ENCODE measurements at regions not wholly inside any gene's neighbourhood (a gene's known extent, or its start where the extent isn't known, plus 50 kb on each side); places are given as distances from the start of the nearest gene placed in this dataset.
A peak's percentile ranks its signal among the peaks of the same experiment; 100 is the strongest.

GRCh38 chr3:55297245-55297644 is 189.9 kb downstream of the WNT5A start:
- Histone ChIP-seq H3K36me3 (ENCODE audit: control insufficient read depth, insufficient read depth, low read length) (no peaks in the 10 kb centered on the region), H3K4me3 (ENCODE audit: extremely low read depth, insufficient read depth, low read length, poor library complexity, severe bottlenecking) (no peak overlapping the region), H3K4me1 (ENCODE audit: control insufficient read depth, insufficient read depth, low read length, poor library complexity, severe bottlenecking) (no peaks in the 10 kb centered on the region), H3K9me3 (ENCODE audit: control insufficient read depth, low read length) (no peaks in the 10 kb centered on the region), H3K27ac (ENCODE audit: low read depth, low read length, severe bottlenecking) (no peak overlapping the region)
- WGBS, 2 experiments (ENCODE audit: insufficient coverage in 2 of 2): 80% methylated on average over 2 of the region's 2 CpGs; no CpG with 5 or more reads in 1 of the 2 experiments

- H3K36me3 ChIP-seq (ENCODE audit: control insufficient read depth, insufficient read depth, low read length): no peaks in the 10 kb centered on the region
- no peak overlapping the region for H3K4me3 ChIP-seq (ENCODE audit: extremely low read depth, insufficient read depth, low read length, poor library complexity, severe bottlenecking)
- 100% methylated on average over 1 of the region's 1 CpG; no CpG with 5 or more reads in 1 of the 2 experiments for WGBS, 2 experiments (ENCODE audit: insufficient coverage in 2 of 2)
- no peaks in the 10 kb centered on the region for H3K4me1 ChIP-seq (ENCODE audit: control insufficient read depth, insufficient read depth, low read length, poor library complexity, severe bottlenecking)
- H3K9me3 ChIP-seq (ENCODE audit: control insufficient read depth, low read length): no peaks in the 10 kb centered on the region
- H3K27ac ChIP-seq (ENCODE audit: low read depth, low read length, severe bottlenecking): no peak overlapping the region
These were observed 190.3 kb downstream of the WNT5A start for GRCh38 chr3:55296791-55297190.

- Histone ChIP-seq H3K27ac (ENCODE audit: low read depth, low read length, severe bottlenecking) (no peak overlapping the region), H3K4me3 (ENCODE audit: extremely low read depth, insufficient read depth, low read length, poor library complexity, severe bottlenecking) (no peak overlapping the region), H3K9me3 (ENCODE audit: control insufficient read depth, low read length) (no peaks in the 10 kb centered on the region), H3K4me1 (ENCODE audit: control insufficient read depth, insufficient read depth, low read length, poor library complexity, severe bottlenecking) (no peaks in the 10 kb centered on the region), H3K36me3 (ENCODE audit: control insufficient read depth, insufficient read depth, low read length) (no peaks in the 10 kb centered on the region)
- 92 to 100% methylated on average over 2 of the region's 2 CpGs for WGBS, 2 experiments (ENCODE audit: insufficient coverage in 2 of 2)
These were observed 191.1 kb downstream of the WNT5A start for GRCh38 chr3:55296030-55296429.

GRCh38 chr3:55294557-55294956 is 192.5 kb downstream of the WNT5A start:
- WGBS, 2 experiments (ENCODE audit: insufficient coverage in 2 of 2): 67 to 100% methylated on average over 1 to 2 of the region's 2 CpGs
- no peaks in the 10 kb centered on the region for H3K36me3 ChIP-seq (ENCODE audit: control insufficient read depth, insufficient read depth, low read length)

GRCh38 chr3:55292360-55292759 is 194.7 kb downstream of the WNT5A start:
- Histone ChIP-seq H3K27ac (ENCODE audit: low read depth, low read length, severe bottlenecking) (no peak overlapping the region), H3K4me1 (ENCODE audit: control insufficient read depth, insufficient read depth, low read length, poor library complexity, severe bottlenecking) (no peaks in the 10 kb centered on the region), H3K4me3 (ENCODE audit: extremely low read depth, insufficient read depth, low read length, poor library complexity, severe bottlenecking) (no peak overlapping the region), H3K36me3 (ENCODE audit: control insufficient read depth, insufficient read depth, low read length) (no peaks in the 10 kb centered on the region), H3K9me3 (ENCODE audit: control insufficient read depth, low read length) (no peaks in the 10 kb centered on the region)
- WGBS, 2 experiments (ENCODE audit: insufficient coverage in 2 of 2): 26 to 49% methylated on average over 4 to 8 of the region's 9 CpGs

More at GRCh38 chr3:55294557-55294956, 192.5 kb downstream of the WNT5A start:
- no peaks in the 10 kb centered on the region for H3K9me3 ChIP-seq (ENCODE audit: control insufficient read depth, low read length)
- H3K4me1 ChIP-seq (ENCODE audit: control insufficient read depth, insufficient read depth, low read length, poor library complexity, severe bottlenecking): no peaks in the 10 kb centered on the region
- H3K27ac ChIP-seq (ENCODE audit: low read depth, low read length, severe bottlenecking): no peak overlapping the region
- no peak overlapping the region for H3K4me3 ChIP-seq (ENCODE audit: extremely low read depth, insufficient read depth, low read length, poor library complexity, severe bottlenecking)

- Histone ChIP-seq H3K36me3 (ENCODE audit: control insufficient read depth, insufficient read depth, low read length) (no peaks in the 10 kb centered on the region), H3K27ac (ENCODE audit: low read depth, low read length, severe bottlenecking) (no peak overlapping the region), H3K9me3 (ENCODE audit: control insufficient read depth, low read length) (no peaks in the 10 kb centered on the region), H3K4me1 (ENCODE audit: control insufficient read depth, insufficient read depth, low read length, poor library complexity, severe bottlenecking) (no peaks in the 10 kb centered on the region), H3K4me3 (ENCODE audit: extremely low read depth, insufficient read depth, low read length, poor library complexity, severe bottlenecking) (no peak overlapping the region)
These were observed 198.4 kb downstream of the WNT5A start for GRCh38 chr3:55288657-55289056.

- H3K4me3 ChIP-seq (ENCODE audit: extremely low read depth, insufficient read depth, low read length, poor library complexity, severe bottlenecking): no peak overlapping the region
- H3K9me3 ChIP-seq (ENCODE audit: control insufficient read depth, low read length): no peaks in the 10 kb centered on the region
- no peaks in the 10 kb centered on the region for H3K36me3 ChIP-seq (ENCODE audit: control insufficient read depth, insufficient read depth, low read length)
- no CpG with 5 or more reads among the region's 1 CpG for WGBS, 2 experiments (ENCODE audit: insufficient coverage in 2 of 2)
- H3K4me1 ChIP-seq (ENCODE audit: control insufficient read depth, insufficient read depth, low read length, poor library complexity, severe bottlenecking): peaks cover 4% of the 10 kb centered on the region
- H3K27ac ChIP-seq (ENCODE audit: low read depth, low read length, severe bottlenecking): no peak overlapping the region
These were observed 200.4 kb downstream of the WNT5A start for GRCh38 chr3:55286693-55287092.

GRCh38 chr3:55285156-55285555 is 201.9 kb downstream of the WNT5A start:
- 69% methylated on average over 2 of the region's 2 CpGs; no CpG with 5 or more reads in 1 of the 2 experiments for WGBS, 2 experiments (ENCODE audit: insufficient coverage in 2 of 2)
- Histone ChIP-seq H3K4me3 (ENCODE audit: extremely low read depth, insufficient read depth, low read length, poor library complexity, severe bottlenecking) (no peak overlapping the region), H3K4me1 (ENCODE audit: control insufficient read depth, insufficient read depth, low read length, poor library complexity, severe bottlenecking) (peaks cover 4% of the 10 kb centered on the region), H3K27ac (ENCODE audit: low read depth, low read length, severe bottlenecking) (no peak overlapping the region), H3K36me3 (ENCODE audit: control insufficient read depth, insufficient read depth, low read length) (no peaks in the 10 kb centered on the region), H3K9me3 (ENCODE audit: control insufficient read depth, low read length) (no peaks in the 10 kb centered on the region)

- WGBS, 2 experiments (ENCODE audit: insufficient coverage in 2 of 2): 60 to 67% methylated on average over 1 of the region's 2 CpGs
- Histone ChIP-seq H3K9me3 (ENCODE audit: control insufficient read depth, low read length) (no peaks in the 10 kb centered on the region), H3K27ac (ENCODE audit: low read depth, low read length, severe bottlenecking) (no peak overlapping the region), H3K36me3 (ENCODE audit: control insufficient read depth, insufficient read depth, low read length) (no peaks in the 10 kb centered on the region), H3K4me1 (ENCODE audit: control insufficient read depth, insufficient read depth, low read length, poor library complexity, severe bottlenecking) (peaks cover 4% of the 10 kb centered on the region), H3K4me3 (ENCODE audit: extremely low read depth, insufficient read depth, low read length, poor library complexity, severe bottlenecking) (no peak overlapping the region)
These were observed 203.6 kb downstream of the WNT5A start for GRCh38 chr3:55283441-55283925.

- 93 to 100% methylated on average over 2 of the region's 4 CpGs for WGBS, 2 experiments (ENCODE audit: insufficient coverage in 2 of 2)
- no peak overlapping the region for H3K27ac ChIP-seq (ENCODE audit: low read depth, low read length, severe bottlenecking)
These were observed 204.1 kb downstream of the WNT5A start for GRCh38 chr3:55282994-55283393.

GRCh38 chr3:55272031-55272645 is 215.0 kb downstream of the WNT5A start:
- 100% methylated on average over 1 of the region's 2 CpGs; no CpG with 5 or more reads in 1 of the 2 experiments for WGBS, 2 experiments (ENCODE audit: insufficient coverage in 2 of 2)
- H3K36me3 ChIP-seq (ENCODE audit: control insufficient read depth, insufficient read depth, low read length): no peaks in the 10 kb centered on the region
- H3K4me3 ChIP-seq (ENCODE audit: extremely low read depth, insufficient read depth, low read length, poor library complexity, severe bottlenecking): no peak overlapping the region

More at GRCh38 chr3:55282994-55283393, 204.1 kb downstream of the WNT5A start:
- Histone ChIP-seq H3K4me3 (ENCODE audit: extremely low read depth, insufficient read depth, low read length, poor library complexity, severe bottlenecking) (no peak overlapping the region), H3K36me3 (ENCODE audit: control insufficient read depth, insufficient read depth, low read length) (no peaks in the 10 kb centered on the region), H3K4me1 (ENCODE audit: control insufficient read depth, insufficient read depth, low read length, poor library complexity, severe bottlenecking) (peaks cover 4% of the 10 kb centered on the region), H3K9me3 (ENCODE audit: control insufficient read depth, low read length) (no peaks in the 10 kb centered on the region)

More at GRCh38 chr3:55272031-55272645, 215.0 kb downstream of the WNT5A start:
- Histone ChIP-seq H3K27ac (ENCODE audit: low read depth, low read length, severe bottlenecking) (peak overlapping the region; percentile 31), H3K4me1 (ENCODE audit: control insufficient read depth, insufficient read depth, low read length, poor library complexity, severe bottlenecking) (peaks cover 13% of the 10 kb centered on the region), H3K9me3 (ENCODE audit: control insufficient read depth, low read length) (no peaks in the 10 kb centered on the region)
